Spleen (tissue), 11 donors: ENCODE measurements at regions not wholly inside any gene's neighbourhood (a gene's known extent, or its start where the extent isn't known, plus 50 kb on each side); places are given as distances from the start of the nearest gene placed in this dataset.

Experiments used
- DNase-seq: peaks from one replicate; pipeline ENCODE4 v3.0.0-alpha.2; 2020
- H3K27ac ChIP-seq, 8 donors: fragments of 200-600 bp; sonication (generic) in 7 of 8; 1 replicate in 4 of 8; 2 replicates in 4 of 8; pipeline versions ENCODE4 v1.5.0 to v1.8.0; 2016 to 2021; ENCODE audit warnings: inconsistent platforms in 4 of 8, mild to moderate bottlenecking in 4 of 8, moderate library complexity in 1 of 8
- H3K27me3 ChIP-seq, 7 donors: fragments of 200-600 bp; sonication (generic) in 6 of 7; replicated peaks in 1 of 7; 1 replicate in 4 of 7; 2 replicates in 3 of 7; pipeline versions ENCODE4 v1.5.0 to v1.8.0; 2016 to 2021; ENCODE audit warnings: inconsistent platforms in 3 of 7, mild to moderate bottlenecking in 1 of 7
- H3K36me3 ChIP-seq, 6 donors: fragments of 200-600 bp; sonication (generic) in 5 of 6; 1 replicate in 4 of 6; 2 replicates in 2 of 6; pipeline versions ENCODE4 v1.5.0 to v1.8.0; 2016 to 2021; ENCODE audit warnings: inconsistent platforms in 2 of 6
- H3K4me1 ChIP-seq, 6 donors: fragments of 200-600 bp; sonication (generic) in 5 of 6; 1 replicate in 3 of 6; 2 replicates in 3 of 6; pipeline versions ENCODE4 v1.5.0 to v1.8.0; 2016 to 2021; ENCODE audit warnings: inconsistent platforms in 3 of 6
- H3K4me3 ChIP-seq, 8 donors: fragments of 200-600 bp; sonication (generic) in 7 of 8; 1 replicate in 4 of 8; 2 replicates in 4 of 8; pipeline versions ENCODE4 v1.5.0 to v1.8.0; 2016 to 2021; ENCODE audit warnings: inconsistent platforms in 4 of 8, mild to moderate bottlenecking in 4 of 8, moderate library complexity in 2 of 8
- H3K9me3 ChIP-seq, 8 donors: fragments of 200-600 bp; sonication (generic) in 7 of 8; 1 replicate in 4 of 8; 2 replicates in 4 of 8; pipeline versions ENCODE4 v1.5.0 to v1.8.0; 2016 to 2021; ENCODE audit warnings: inconsistent platforms in 4 of 8
- POLR2A ChIP-seq, 3 donors: fragments of 450-650 bp; IDR thresholded peaks; one replicate each; pipeline ENCODE4 v1.5.1; 2017; ENCODE audit warnings: antibody characterized with exemption in 3 of 3, mild to moderate bottlenecking in 1 of 3
- POLR2AphosphoS5 ChIP-seq, 3 donors: sonication (generic); formaldehyde crosslinking; IDR thresholded peaks; one replicate each; pipeline ENCODE4 v1.5.1; 2017; ENCODE audit warnings: antibody characterized with exemption in 3 of 3
- WGBS, 5 donors: extraction: QIAGEN DNeasy Blood & Tissue Kit in 3 of 5; methylation state at CpG; one replicate each; pipeline versions ENCODE4 v1.1.5 to v1.1.7; 2013 to 2018; 5-methylcytosine and 5-hydroxymethylcytosine counted together
- intact Hi-C: fragments of 100-400 bp; cut with DNase I; formaldehyde crosslinking; loops from one replicate; pipeline ENCODE4 v1.15.0; 2023; ENCODE audit warnings: low total_unique reads
- TF ChIP-seq, protein P1 (sequence below), 11 experiments: fragments of 200-600 bp in 7 of 11; fragments of 450-650 bp in 4 of 11; sonication (generic) in 4 of 11; IDR thresholded peaks in 8 of 11; conservative IDR thresholded peaks in 3 of 11; 1 replicate in 7 of 11; 2 replicates in 4 of 11; pipeline versions ENCODE4 v1.4.0 to v1.8.0; 2016 to 2021; ENCODE audit warnings: antibody characterized with exemption in 11 of 11, inconsistent platforms in 4 of 11, mild to moderate bottlenecking in 1 of 11
- donor health status: healthy with polysubstance abuse.
- donor health status: DM: no; HTN: no; CAD: no; lungs with moderate emphysema.
- donor health status: DM: no; HTN: no; CAD: no.
- donor health status: Bipolar disorder and iron deficiency.
- donor health status: healthy.
- donor health status: DM: no; HTN: no; CAD: no.
- donor health status: DM: yes; HTN: yes; CAD: no.

DNA sequence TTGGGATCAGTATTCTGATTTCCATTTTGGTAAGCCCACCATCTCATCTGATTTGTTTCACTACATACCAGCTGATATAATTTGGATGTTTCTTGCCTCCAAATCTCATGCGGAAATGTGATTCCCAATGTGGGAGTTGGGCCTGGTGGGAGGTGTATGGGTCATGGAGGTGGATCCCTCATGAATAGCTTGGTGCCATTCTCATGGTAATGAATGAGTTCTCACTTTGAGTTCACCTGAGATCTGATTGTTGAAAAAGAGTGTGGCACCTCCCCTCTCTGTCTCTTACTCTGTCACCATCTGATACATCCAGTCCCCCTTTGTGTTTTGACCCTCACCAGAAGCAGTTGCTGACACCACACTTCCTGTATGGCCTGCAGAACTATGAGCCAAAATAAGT lies 347.3 kb downstream of the ARL4A start:
- no peak for DNase-seq
- Histone ChIP-seq H3K27me3 (no peaks in the 10 kb centered on the region), H3K9me3 (peaks cover 0 to 8% (median 0%) of the 10 kb centered on the region in 8 donors), H3K4me1 (no peaks in the 10 kb centered on the region), H3K27ac (peak overlapping the region in 1 of 8 donors; percentile 25), H3K36me3 (no peaks in the 10 kb centered on the region), H3K4me3 (no peak overlapping the region)
- TF ChIP-seq POLR2AphosphoS5 (IDR thresholded peaks at IDR 0.05) (no peak), POLR2A (IDR thresholded peaks at IDR 0.05) (no peak)
- TF ChIP-seq, protein P1, sequence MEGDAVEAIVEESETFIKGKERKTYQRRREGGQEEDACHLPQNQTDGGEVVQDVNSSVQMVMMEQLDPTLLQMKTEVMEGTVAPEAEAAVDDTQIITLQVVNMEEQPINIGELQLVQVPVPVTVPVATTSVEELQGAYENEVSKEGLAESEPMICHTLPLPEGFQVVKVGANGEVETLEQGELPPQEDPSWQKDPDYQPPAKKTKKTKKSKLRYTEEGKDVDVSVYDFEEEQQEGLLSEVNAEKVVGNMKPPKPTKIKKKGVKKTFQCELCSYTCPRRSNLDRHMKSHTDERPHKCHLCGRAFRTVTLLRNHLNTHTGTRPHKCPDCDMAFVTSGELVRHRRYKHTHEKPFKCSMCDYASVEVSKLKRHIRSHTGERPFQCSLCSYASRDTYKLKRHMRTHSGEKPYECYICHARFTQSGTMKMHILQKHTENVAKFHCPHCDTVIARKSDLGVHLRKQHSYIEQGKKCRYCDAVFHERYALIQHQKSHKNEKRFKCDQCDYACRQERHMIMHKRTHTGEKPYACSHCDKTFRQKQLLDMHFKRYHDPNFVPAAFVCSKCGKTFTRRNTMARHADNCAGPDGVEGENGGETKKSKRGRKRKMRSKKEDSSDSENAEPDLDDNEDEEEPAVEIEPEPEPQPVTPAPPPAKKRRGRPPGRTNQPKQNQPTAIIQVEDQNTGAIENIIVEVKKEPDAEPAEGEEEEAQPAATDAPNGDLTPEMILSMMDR (IDR thresholded peaks at IDR 0.05 in 8 of 11, conservative IDR thresholded peaks at IDR 0.05 in 3 of 11): no peak
- WGBS, 5 donors: 80 to 95% (median 92%) methylated on average over 1 of the region's 1 CpG
- intact Hi-C loops: no loop called here

DNA sequence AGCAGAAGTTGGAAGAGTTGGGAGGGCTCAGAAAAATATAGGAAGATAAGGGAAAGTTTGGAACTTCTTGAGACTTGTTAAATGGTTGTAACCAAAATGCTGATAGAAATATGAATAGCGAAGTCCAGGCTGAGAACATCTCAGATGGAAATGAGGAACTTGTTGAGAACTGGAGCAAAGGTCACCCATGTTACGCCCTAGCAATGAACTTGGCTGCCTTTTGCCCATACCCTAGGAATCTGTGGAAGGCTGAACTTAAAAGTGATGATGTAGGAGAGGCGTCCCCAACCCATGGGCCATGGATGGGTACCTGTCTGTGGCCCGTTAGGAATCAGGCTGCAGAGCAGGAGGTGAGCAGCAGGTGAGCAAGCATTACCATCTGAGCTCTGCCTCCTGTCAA lies 347.8 kb downstream of the ARL4A start:
- Histone ChIP-seq H3K27ac (peak overlapping the region in 1 of 8 donors; percentile 25), H3K4me1 (no peaks in the 10 kb centered on the region), H3K9me3 (peaks cover 0 to 8% (median 0%) of the 10 kb centered on the region in 8 donors), H3K4me3 (no peak overlapping the region), H3K36me3 (no peaks in the 10 kb centered on the region), H3K27me3 (no peaks in the 10 kb centered on the region)
- intact Hi-C loops: no loop called here
- WGBS, 5 donors: 68 to 92% (median 82%) methylated on average over 4 of the region's 4 CpGs
- TF ChIP-seq, protein P1 (IDR thresholded peaks at IDR 0.05 in 8 of 11, conservative IDR thresholded peaks at IDR 0.05 in 3 of 11): no peak
- TF ChIP-seq POLR2A (IDR thresholded peaks at IDR 0.05) (no peak), POLR2AphosphoS5 (IDR thresholded peaks at IDR 0.05) (no peak)
- no peak for DNase-seq

DNA sequence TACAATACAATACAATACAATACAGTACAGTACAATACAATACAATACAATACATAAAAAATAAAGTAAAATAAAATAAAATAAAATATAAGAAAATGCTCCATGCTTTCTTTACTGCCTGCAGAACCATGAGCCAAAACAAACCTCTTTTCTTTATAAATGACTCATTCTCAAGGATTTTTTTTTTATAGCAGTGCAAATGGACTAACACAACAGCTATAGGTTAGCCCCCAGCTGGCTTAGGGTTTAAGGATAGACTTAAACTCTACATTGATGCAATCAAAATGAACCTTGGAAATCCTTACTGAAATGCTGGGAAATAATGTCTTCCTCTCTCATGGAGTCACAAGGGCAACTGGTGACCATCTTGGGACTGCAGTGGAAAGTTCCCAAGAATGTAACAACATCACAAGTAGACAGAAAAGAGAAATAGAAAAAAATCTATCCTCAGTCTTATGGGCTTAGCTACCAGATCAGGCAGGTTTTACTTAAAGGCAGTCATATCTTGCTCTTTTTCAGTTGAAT lies 348.9 kb downstream of the ARL4A start:
- no peak for DNase-seq
- Histone ChIP-seq H3K4me1 (no peaks in the 10 kb centered on the region), H3K27me3 (no peaks in the 10 kb centered on the region), H3K9me3 (peaks cover 0 to 8% (median 0%) of the 10 kb centered on the region in 8 donors), H3K4me3 (no peak overlapping the region), H3K36me3 (no peaks in the 10 kb centered on the region), H3K27ac (no peak overlapping the region)
- TF ChIP-seq, protein P1 (IDR thresholded peaks at IDR 0.05 in 8 of 11, conservative IDR thresholded peaks at IDR 0.05 in 3 of 11): no peak
- TF ChIP-seq POLR2AphosphoS5 (IDR thresholded peaks at IDR 0.05): no peak
- intact Hi-C loops: no loop called here

DNA sequence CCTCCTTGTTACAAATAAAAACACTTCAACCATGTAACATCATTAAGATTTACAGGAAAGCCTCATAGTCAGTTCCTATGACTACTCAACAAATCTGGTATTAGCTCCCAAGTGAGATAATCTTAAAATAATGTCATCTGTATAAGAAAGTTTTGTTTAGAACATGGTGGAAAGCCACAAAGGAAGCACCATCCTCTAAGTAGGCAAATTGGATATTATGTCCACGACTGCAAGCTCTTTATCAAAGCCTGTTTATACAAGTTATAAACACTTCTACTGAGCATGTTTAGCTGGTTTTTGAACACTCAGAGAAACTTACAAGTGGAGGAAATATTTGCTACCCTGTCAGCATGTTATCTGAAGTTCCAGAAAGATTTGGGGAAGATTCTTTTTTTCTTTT lies 349.8 kb downstream of the ARL4A start:
- no peaks in the 10 kb centered on the region for H3K36me3 ChIP-seq
- no peak for DNase-seq
- no peak overlapping the region for H3K4me3 ChIP-seq
- TF ChIP-seq POLR2AphosphoS5 (IDR thresholded peaks at IDR 0.05): no peak
- TF ChIP-seq, protein P1 (IDR thresholded peaks at IDR 0.05 in 8 of 11, conservative IDR thresholded peaks at IDR 0.05 in 3 of 11): no peak
- TF ChIP-seq POLR2A (IDR thresholded peaks at IDR 0.05): no peak
- peaks cover 0 to 8% (median 0%) of the 10 kb centered on the region in 8 donors for H3K9me3 ChIP-seq
- no peaks in the 10 kb centered on the region for H3K27me3 ChIP-seq
- 3 to 72% (median 21%) methylated on average over 1 of the region's 1 CpG for WGBS, 5 donors
- no peak overlapping the region for H3K27ac ChIP-seq
- intact Hi-C loops: no loop called here
- no peaks in the 10 kb centered on the region for H3K4me1 ChIP-seq
